ENCODE measurements at regions not wholly inside any gene's neighbourhood (a gene's known extent, or its start where the extent isn't known, plus 50 kb on each side); places are given as distances from the start of the nearest gene placed in this dataset.

DNA sequence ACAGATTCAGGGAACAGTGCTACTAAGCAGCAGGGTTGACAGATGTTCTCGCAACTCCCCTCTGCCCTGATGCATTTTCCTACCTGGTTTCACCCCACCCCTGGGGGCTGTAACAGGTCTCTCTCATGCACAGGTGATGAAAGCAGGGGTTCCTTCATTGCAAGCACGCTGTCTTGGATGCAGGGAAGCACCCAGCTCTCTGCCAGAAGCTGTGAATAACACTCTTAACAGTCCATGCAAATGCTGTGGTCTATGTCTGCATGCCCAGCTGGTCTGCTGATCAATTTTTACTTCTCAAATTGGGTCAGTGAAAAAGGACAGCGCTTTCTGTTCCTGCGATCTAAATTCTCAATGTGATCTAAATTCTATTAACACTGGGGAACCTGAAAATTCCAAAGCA lies 246.3 kb upstream of the TSHZ3 start:
- DNase-seq (ENCODE audit: low read depth in 2 of 2, low spot score in 1 of 2): no peak

DNA sequence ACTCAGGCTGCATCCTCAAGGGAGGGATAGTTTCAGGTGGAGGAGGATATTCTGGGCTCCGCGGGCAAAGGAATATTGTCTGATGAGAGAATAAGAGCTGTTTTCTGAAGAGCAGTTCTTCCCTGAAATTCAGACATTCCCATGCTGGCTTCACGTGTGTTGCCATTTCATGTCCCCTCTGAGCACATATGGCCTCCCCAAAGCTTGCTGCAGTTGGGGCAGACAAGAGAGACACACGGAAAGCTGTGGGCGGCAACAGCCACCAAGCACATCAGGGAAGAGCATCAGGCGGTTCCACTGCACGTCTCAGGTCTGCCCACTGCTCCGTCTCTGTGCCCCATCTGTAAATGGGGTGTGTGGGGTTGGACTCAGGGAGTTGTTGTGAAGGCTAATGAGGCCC lies 247.5 kb upstream of the TSHZ3 start:
- no peak for DNase-seq (ENCODE audit: low read depth in 2 of 2, low spot score in 1 of 2)

DNA sequence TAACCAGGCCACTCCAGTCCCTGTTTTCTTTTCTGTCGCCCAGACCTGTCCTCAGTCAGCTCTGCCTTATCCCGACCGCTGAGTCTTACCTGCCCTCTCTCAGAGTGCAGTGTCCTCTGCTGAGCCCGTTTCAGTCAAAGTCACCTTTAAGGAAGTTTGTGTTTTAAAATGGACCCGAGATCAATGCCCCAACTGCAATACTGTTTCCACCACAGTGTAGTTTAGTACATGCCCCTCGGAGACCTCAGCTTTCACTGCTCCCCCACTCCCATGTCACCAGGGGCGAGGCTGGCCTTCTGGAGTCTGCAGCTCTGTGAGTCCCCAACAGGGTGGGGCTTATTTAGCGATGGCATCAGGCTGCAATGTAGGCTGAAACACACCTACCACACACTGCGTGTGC lies 248.4 kb upstream of the TSHZ3 start:
- no peak for DNase-seq (ENCODE audit: low read depth in 2 of 2, low spot score in 1 of 2)

DNA sequence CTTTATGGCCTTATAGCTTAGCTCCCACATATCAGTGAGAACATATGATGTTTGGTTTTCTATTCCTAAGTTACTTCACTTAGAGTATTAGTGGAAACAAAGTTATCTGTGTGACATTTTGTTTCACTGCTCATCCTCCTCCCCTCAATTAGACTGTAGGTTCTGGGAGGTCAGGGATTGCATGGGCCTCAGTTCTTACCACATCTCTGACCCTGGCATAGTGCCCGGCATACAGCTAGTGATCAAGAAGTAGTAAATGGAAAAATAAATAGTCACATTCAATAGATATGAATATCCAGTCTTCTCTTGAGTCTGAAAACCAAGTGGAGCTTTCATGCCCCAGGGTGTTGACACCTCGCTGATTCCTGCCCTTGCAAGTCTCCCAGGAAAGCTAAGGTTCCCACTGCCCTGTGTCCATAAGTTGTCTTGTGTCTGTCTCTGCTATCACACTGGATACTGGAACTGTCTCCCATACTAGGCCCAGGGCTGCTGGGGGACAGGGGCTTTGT lies 249.5 kb upstream of the TSHZ3 start:
- no peak for DNase-seq (ENCODE audit: low read depth in 2 of 2, low spot score in 1 of 2)

DNA sequence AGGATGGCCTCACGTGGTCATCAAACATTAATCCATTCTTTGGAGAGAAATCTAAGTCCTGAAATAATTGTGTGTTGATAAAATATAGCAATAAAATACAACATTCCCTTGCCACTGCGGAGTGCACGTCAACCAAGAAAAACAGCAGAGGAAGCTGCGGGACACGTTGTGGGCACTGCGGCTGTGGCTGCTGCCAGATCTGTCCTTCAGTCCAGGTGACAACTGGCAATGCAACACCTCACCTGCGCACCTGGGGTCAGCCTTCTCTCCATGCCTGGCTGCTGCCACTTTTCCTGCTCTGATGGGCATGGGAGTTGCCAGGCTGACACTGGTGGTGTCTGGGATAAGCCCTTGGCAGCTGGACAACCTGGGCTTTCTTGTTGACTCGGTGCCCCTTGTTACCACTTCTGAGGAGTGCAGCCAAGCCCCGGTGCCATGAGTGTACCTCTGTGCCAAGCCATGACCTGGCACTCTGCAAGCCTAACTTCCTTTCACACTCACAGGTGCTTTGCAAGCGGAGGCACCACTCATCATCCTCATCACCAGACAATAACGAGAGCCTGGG lies 251.6 kb upstream of the TSHZ3 start:
- no peak for DNase-seq (ENCODE audit: low read depth in 2 of 2, low spot score in 1 of 2)

DNA sequence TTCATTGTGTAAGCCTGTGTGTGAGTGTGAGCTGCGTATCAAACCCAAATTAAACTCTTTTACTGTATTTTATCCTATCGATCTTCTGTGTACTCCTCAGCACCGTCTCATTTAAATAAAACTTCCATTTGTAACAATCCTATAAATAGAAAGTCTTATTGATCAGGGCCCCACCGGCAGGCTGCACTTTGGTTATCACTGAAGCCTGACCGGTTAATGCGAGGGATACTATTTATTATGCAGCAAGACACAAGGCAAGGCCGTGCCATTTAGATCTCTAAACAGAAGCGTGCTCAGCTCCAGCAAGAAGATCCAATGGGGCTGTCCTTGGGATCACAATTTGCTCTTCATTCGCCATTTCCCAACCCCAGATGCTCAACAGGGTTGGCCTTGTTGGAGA lies 252.6 kb upstream of the TSHZ3 start:
- no peak for DNase-seq (ENCODE audit: low read depth in 2 of 2, low spot score in 1 of 2)

DNA sequence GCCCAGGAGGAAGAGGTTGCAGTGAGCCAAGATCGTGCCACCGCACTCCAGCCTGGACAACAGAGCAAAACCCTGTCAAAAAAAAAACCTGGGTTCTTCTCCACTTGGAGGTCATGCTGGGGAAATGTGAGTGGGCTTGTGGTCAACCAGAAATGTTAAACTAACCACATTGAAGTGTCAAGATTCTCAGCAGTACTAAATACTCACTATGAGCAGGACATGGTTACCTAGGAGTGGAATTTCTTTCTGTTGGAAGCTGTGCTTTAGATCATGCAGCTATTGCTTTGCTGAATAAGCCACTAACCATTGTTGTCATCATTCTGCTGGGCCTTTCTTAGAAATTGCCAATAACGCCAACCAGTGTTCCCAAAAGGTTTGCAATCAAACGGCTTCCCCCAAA lies 253.3 kb upstream of the TSHZ3 start:
- DNase-seq (ENCODE audit: low read depth in 2 of 2, low spot score in 1 of 2): no peak

DNA sequence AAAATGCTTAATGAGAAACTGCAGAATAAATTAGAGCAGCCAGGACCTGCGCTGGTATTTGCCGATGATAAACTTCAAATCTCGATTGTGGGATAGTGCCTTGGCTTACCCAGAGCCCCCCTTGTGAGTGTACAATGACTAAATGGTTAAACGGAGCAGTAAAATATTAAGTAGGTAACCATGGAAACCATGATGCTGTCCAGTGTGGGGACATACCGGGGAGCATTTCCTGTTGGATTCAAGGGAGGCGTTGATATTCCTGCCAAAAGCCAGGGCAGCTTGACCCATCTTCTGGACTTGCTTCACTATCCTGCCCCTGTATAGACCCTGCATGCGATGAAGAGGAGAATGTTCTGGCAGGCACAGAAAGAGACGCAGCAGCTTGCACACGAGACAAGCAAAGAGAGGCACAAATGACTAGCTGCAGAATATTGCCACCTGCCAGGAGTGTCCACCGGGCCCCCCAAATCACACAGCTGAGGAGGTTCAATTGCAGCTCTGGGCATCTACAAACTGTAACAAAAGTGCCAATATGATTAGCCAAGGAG lies 255.3 kb upstream of the TSHZ3 start:
- DNase-seq (ENCODE audit: low read depth in 2 of 2, low spot score in 1 of 2): no peak

DNA sequence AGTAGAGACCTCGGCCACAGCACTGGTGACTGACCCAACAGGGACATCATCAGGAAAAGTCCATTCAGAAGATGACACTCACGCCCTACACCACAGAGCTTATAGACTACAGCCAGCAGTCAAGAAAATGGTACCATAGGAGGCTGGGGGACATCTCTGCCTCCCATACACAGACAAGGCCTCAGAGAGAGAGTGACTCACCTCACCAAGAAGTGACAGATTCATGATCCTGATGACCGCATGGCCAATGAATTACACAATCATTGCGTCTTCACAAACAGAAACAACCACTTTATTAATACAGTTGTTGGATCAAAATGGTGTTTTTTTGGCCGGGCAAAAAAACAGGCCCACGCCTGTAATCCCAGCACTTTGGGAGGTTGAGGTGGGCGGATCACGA lies 260.8 kb upstream of the TSHZ3 start:
- DNase-seq (ENCODE audit: low read depth in 2 of 2, low spot score in 1 of 2): no peak

DNA sequence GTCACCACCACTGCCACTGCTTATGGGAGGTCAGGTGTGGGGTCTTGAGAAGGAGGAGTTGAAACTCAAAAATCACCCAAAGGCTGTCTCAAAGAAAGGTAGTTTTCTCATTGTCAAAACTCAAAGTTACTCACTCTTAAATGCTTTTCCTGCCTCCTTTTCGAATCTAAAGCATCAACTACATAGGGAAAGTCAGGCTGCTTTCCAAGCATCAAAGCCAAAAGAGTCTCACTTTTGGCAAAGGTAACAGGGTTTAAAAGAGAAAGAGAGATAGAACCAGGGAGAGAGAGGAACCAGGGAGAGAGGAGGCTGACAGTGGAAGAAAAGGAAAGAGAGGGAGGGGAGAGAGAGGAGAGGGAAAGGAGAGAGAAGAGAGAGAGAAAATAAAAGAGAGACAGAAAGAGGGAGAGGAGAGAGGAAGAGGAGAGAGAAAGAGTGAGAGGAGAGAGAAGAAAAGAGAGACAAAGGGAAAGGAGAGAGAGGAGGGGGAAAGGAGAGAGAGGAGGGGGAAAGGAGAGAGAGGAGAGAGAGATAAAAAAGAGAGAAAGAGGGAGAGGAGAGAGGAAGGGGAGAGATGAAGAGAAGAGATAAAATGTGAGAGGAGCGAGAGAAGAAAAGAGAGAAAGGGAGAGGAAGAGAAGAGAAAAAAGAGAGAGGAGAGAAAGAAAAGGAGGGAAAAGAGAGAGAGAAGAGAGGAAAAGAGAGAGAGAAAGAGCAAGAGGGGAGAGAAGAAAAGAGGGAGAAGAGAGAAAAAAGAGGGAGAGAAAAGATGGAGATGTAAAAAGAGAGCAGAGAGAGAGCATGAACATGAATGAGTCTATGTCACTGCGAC lies 262.0 kb upstream of the TSHZ3 start:
- DNase-seq (ENCODE audit: low read depth in 2 of 2, low spot score in 1 of 2): no peak

DNA sequence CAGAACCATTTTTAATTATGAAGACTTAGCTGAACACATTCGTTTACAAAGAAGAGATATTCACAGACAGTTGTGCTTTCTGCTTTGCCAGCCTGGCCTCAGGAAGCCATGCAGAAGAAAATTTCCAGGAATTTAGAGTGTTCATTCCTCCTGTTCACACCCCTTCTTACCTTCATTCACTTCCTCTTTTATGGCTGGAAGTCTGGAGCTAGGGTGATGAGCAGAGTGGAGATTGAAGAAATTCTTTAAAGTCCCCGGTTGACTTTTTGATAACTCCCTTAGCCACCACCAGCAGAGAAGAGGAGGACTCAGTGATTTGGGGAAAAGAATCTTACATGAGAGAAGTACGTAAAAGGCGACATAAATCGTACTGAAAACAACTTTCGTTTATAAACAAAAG lies 263.6 kb upstream of the TSHZ3 start:
- DNase-seq (ENCODE audit: low read depth in 2 of 2, low spot score in 1 of 2): no peak

DNA sequence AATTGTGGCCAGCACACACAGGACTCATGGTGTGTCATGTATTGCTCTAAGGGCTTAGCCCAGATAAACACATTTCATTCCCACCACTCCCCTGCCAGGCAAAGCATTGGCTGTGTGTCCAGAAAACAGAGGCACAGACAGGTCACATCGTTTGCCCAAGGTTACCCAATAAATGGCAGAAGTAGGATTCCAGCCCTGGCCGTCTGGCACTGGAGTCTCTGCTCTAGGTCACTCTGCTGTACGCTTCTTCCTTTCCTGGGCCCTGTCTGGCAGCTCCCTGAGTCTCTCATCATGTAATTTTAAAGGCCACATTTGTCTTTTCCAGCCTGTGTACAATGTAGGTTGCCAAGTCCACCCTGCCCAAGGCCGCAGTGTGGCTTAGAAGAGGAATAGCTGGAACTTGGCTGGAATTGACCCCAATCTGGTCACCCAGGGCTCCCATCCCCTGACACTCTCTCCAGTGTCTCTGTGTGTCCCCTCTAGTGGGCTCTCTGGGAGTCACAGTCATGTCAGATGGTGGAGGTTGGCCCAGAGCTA lies 264.5 kb upstream of the TSHZ3 start:
- DNase-seq (ENCODE audit: low read depth in 2 of 2, low spot score in 1 of 2): no peak

DNA sequence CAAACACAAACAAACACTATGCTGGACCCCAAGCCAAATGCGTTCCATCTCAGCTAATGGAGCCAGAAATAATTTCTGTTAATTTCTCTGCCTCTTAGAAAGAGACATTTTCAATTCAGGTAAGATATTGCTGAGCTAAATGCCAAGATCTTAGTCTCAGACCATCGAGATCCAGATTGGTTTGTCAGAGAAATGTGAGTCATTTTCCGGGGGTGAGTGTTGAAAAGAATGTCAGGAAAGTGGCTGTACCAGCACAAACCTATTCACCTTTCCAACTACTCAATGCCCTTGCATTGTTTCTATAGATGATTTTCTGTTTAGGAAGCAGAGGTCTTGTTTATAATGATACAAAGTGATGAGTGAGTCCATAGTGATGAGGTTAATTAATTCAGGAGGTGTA lies 266.8 kb upstream of the TSHZ3 start:
- no peak for DNase-seq (ENCODE audit: low read depth in 2 of 2, low spot score in 1 of 2)

DNA sequence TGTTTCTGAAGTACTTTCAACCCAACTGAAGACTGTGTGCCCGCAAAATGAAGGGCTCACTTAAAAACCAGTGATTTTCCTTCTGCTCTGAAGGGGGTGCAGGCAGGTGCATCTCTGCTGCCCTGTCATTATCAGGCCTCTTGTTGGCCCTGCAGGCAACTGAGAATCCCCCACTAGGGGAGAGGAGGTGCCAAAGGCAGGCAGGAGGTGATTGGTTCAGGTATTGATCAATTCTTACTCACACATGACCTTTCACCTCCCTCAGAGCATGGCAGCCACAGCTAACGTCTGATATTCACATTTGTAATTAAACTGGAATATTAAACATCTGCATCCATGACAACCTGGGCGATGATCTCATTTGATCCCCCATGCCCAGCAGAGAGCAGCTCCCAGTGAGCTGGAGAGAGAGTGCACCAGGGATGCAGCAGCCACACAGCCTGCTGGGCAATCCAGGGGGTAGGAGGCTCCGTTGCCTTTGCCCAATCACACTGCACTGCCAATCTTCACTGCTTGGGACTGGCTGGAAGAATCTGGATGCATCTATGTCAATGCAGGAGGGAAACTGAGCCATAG lies 267.9 kb upstream of the TSHZ3 start:
- DNase-seq (ENCODE audit: low read depth in 2 of 2, low spot score in 1 of 2): no peak

DNA sequence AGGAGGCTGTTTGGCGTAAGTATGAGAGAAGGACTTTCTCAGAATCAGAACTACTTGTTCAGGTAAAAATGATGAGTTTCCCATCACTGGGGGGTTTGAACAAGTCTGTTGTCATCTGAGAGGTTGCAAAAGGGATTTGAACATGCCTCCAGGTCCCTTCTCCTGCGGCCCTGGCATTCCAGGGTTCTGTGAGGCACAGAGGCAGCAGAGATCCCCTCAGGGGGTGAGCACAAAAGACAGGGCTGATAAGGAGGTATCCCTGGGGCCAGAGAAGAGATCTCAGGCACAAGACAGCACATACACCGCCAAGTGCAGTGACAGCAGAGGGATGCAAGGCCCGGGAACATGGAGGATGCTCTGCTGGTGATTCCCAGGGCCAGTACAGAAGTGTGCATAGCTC lies 275.8 kb upstream of the TSHZ3 start:
- no peak for DNase-seq (ENCODE audit: low read depth in 2 of 2, low spot score in 1 of 2)

DNA sequence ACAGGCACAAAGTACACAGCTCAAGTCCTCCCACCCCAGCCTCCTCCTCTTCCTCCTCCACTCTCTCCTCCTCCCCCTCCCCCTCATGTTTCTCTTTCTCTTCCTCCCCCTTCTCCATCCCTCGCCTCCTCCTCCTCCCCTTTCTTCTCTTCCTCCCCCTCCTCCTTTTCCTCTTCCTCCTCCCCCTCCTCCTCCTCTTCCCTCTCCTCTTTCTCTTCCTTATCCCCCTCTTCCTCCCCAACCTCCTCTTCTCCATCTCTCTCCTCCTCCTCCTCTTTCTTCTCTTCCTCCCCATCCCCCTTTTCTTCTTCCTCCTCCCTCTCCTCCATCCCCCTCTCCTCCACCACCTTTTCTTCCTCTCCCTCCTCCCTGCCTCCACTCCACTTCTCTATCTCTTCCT lies 276.3 kb upstream of the TSHZ3 start:
- no peak for DNase-seq (ENCODE audit: low read depth in 2 of 2, low spot score in 1 of 2)

DNA sequence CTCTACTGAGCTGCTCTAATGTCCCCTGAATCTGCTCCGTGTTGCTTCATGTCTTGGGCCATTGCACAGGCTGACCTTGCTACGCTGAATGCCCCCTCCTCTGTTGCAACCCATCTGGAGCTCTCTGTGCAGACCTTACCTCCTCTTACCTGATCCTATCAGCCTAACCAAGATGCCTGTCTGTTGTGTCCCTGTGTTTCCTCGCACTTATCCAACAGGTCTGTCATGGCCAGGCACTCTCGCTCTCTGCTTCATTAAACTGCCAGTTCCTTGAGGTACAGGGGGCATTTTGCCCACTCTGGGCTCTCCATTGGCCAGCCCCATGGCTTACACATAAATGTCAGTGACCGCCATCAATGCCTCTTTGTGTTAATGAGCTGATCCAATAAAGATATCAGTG lies 277.7 kb upstream of the TSHZ3 start:
- no peak for DNase-seq (ENCODE audit: low read depth in 2 of 2, low spot score in 1 of 2)

DNA sequence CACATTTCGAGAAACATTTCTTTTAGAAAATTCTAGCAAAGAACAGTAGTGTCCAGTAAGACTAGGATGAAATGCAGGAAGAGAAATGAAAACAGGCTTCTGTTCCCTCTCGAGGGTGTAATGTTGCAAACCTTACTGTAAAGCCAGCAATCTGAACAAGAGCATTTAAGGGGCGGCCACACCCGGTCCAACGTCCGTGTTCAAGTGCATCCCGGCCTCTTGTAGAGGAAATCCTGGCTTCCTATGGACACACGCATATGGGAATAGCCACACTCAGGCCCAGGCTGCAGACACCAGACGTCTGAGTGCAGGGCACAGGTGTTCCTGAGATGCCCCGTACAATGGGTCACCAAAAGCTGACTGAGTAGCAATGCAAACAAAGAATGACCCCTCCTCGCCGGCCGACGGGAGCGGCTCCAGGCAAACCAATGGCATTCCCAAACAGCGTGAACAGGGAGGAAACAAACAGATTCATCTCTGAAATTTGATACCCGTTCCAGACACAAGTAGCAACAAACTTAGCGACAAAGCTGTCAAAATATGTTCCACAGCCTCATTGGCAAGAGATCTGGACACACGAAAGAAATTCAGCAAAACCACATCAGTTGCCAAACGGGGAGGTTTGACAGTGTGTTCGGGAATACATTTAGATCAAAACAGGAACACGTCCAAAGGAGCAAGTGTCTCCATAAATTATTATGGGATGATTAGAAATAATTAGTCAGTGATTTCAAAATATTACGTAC lies 278.6 kb upstream of the TSHZ3 start:
- no peak for DNase-seq (ENCODE audit: low read depth in 2 of 2, low spot score in 1 of 2)

DNA sequence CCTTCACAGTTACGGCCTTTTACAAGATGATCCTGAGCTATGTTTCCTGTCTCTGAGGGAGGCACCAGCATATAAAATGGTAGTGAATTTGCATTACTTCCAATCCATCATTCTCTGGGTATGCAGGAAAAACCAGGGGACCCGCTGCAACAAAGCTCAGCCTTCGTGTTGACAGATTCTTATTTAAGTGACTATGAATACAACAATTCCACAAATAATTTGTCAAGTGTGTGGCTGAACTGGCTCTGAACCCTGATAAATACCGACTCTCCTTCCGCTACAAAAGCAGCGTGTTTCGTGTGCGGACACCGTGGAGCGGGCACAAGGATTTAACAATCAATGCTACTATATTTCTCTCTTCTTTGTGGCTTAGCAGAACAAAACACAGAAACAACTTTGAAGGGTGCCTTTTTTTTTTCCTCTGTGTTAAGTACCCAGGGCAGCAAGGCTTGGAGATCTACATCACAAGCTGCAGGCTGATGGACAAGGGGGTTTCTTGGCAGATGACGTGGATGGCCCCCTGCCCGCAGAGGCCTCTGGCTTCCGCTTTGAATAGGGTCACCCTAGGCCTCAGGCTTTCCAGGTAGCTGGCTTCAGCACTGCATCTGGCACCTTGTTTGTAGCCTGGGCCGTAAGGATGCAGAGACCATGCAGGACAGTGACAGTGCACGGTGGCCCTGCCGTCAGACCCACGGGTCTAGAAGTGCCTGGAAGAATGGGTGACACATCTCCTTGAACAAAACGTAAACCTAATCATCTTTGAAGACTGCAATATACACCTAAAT lies 280.5 kb upstream of the TSHZ3 start:
- no peak for DNase-seq (ENCODE audit: low read depth in 2 of 2, low spot score in 1 of 2)

DNA sequence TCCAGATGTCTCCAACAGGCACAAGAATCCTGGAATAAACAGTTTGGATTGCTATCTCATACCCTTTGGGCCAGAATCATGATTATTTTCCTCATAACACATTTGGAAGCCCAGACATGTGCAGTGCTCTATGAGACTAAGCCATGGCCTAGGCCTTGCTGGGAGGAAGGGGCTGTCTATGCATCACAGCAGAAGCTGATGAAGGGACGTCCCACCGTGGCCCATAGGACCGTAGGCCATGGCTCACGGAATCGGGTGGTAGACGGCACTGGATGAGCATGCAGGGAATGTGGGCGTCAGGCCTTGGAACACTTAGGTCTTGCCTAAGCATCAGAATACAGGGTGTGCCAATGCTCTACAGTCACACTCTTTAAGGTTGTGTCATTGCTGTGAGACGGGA lies 283.8 kb upstream of the TSHZ3 start:
- DNase-seq (ENCODE audit: low read depth in 2 of 2, low spot score in 1 of 2): no peak

DNA sequence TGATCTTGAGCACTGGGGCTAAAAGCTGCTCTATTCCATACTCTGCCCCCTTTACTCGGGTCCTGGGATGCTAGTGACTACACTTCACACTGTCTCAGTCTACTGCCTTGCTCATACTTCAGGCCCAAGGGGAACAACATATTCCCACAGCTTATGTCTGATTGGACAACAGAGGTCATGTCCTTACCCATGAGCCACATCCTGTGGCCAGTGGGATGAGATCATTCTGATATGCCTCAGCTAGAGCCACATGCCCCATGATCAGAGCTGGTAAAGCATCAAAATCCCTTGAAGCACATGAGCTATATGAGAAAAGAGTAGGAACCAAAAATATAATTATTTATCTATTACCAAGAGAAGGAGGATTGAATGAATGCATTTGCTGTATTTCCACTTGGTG lies 290.1 kb upstream of the TSHZ3 start:
- DNase-seq (ENCODE audit: low read depth in 2 of 2, low spot score in 1 of 2): no peak

Measured in stimulated activated CD8-positive, alpha-beta memory T cell treated with anti-CD3 and anti-CD28 coated beads, Interleukin-4, amount 100 ng/mL, for 1 hour (primary cell).